Activated T-cell treated with anti-CD3 and anti-CD28 coated beads, Interleukin-2, amount 50 U/mL, for 4 hours (primary cell): ENCODE measurements at regions not wholly inside any gene's neighbourhood (a gene's known extent, or its start where the extent isn't known, plus 50 kb on each side); places are given as distances from the start of the nearest gene placed in this dataset.

ENCODE experiments used
- ATAC-seq, 2 donors: fragments of 200-7000 bp; cut with Tn5 transposase; one replicate each; pipeline ENCODE4 v1.10.0; 2021
- DNase-seq: peaks from one replicate; pipeline ENCODE4 v3.0.0-alpha.2; 2020
- H3K27me3 Mint-ChIP-seq: one replicate; pipeline ENCODE4 v1.8.0; 2021; ENCODE audit warnings: low read depth, mixed read lengths
- H3K36me3 Mint-ChIP-seq: one replicate; pipeline ENCODE4 v1.8.0; 2022; ENCODE audit warnings: mixed read lengths; ENCODE audit not compliant: insufficient read depth
- H3K4me1 Mint-ChIP-seq: one replicate; pipeline ENCODE4 v1.8.0; 2021; ENCODE audit warnings: low read depth, mixed read lengths
- H3K4me3 Mint-ChIP-seq: one replicate; pipeline ENCODE4 v1.8.0; 2021; ENCODE audit warnings: mild to moderate bottlenecking, moderate library complexity, mixed read lengths
- H3K9me3 Mint-ChIP-seq: one replicate; pipeline ENCODE4 v1.8.0; 2021; ENCODE audit warnings: mixed read lengths

DNA sequence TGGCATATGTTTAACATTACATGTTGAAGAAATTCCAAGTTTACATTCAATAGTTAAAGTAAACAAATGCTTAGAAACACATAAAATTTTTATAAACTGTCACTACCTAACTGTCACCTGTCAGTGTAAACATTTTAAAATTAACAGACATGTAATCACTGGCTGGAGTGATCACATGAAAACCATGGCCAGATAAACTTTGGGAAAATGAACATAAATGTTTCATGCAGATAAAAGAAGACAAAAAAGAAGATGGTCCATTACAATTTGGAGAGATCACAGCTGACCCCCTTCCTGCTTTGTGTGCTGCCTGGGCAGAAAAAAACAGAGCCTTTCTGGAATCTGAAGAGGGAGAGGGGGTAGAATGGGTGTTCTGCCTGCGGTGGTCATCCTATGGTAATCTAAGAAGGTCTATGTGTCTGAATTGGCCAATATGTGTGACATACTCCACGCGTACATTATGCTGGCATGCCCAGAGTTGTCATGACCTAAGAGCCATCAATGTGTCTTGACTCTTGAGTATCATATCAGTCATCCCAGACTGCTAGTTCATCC, 57.5 kb upstream of the MEOX2 start:
- Mint-ChIP-seq H3K36me3 (no peaks in the 10 kb centered on the region), H3K4me1 (no peaks in the 10 kb centered on the region), H3K27me3 (no peaks in the 10 kb centered on the region), H3K4me3 (no peak overlapping the region), H3K9me3 (no peaks in the 10 kb centered on the region)
- DNase-seq: no peak
- ATAC-seq: no peak

DNA sequence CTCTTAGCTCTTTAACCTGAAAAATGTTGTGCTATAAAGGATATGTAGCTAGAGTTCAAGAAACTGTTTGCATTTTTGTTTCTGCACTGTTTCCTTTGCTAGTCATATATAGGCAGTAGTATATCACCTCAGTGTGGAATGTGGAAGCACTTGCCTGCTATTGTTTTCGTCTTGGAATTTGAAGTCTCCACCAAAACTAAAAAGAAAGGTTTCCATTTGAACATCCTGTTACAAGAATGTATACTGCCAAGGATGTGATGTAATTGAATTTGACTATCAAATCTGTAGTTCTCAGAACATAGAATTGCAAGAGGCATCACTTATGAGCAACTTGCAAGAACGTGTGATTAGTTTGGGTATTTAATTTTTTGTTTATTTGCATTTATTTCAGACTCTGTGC, 51.1 kb upstream of the MEOX2 start:
- H3K36me3 Mint-ChIP-seq: no peaks in the 10 kb centered on the region

More for the DNA sequence above, 51.1 kb upstream of the MEOX2 start:
- H3K4me1 Mint-ChIP-seq: no peaks in the 10 kb centered on the region
- no peak for ATAC-seq
- H3K27me3 Mint-ChIP-seq: no peaks in the 10 kb centered on the region
- no peak for DNase-seq
- H3K9me3 Mint-ChIP-seq: no peaks in the 10 kb centered on the region
- H3K4me3 Mint-ChIP-seq: no peak overlapping the region
